ENCODE measurements at regions not wholly inside any gene's neighbourhood (a gene's known extent, or its start where the extent isn't known, plus 50 kb on each side); places are given as distances from the start of the nearest gene placed in this dataset.

- DNase-seq (ENCODE audit: low read depth): no peak
- no peak for TF ChIP-seq CTCF (conservative IDR thresholded peaks at IDR 0.05; ENCODE audit: low read depth, low read length)
- no peak overlapping the region for H3K4me3 ChIP-seq (ENCODE audit: low read length)
Observed at GRCh38 chr20:24134284-24134683, 145.7 kb upstream of the GGTLC1 start.

GRCh38 chr20:24132246-24132645 is 143.7 kb upstream of the GGTLC1 start:
- no peak overlapping the region for H3K4me3 ChIP-seq (ENCODE audit: low read length)
- no peak for DNase-seq (ENCODE audit: low read depth)
- no peak for TF ChIP-seq CTCF (conservative IDR thresholded peaks at IDR 0.05; ENCODE audit: low read depth, low read length)

GRCh38 chr20:24131684-24132083 is 143.1 kb upstream of the GGTLC1 start:
- no peak for TF ChIP-seq CTCF (conservative IDR thresholded peaks at IDR 0.05; ENCODE audit: low read depth, low read length)
- H3K4me3 ChIP-seq (ENCODE audit: low read length): no peak overlapping the region
- no peak for DNase-seq (ENCODE audit: low read depth)

- no peak overlapping the region for H3K4me3 ChIP-seq (ENCODE audit: low read length)
- TF ChIP-seq CTCF (conservative IDR thresholded peaks at IDR 0.05; ENCODE audit: low read depth, low read length): no peak
- no peak for DNase-seq (ENCODE audit: low read depth)
Observed at GRCh38 chr20:24131281-24131680, 142.7 kb upstream of the GGTLC1 start.

GRCh38 chr20:24129641-24130040 is 141.1 kb upstream of the GGTLC1 start:
- TF ChIP-seq CTCF (conservative IDR thresholded peaks at IDR 0.05; ENCODE audit: low read depth, low read length): no peak
- no peak overlapping the region for H3K4me3 ChIP-seq (ENCODE audit: low read length)

GRCh38 chr20:24124951-24125650 is 136.5 kb upstream of the GGTLC1 start:
- H3K4me3 ChIP-seq (ENCODE audit: low read length): no peak overlapping the region
- DNase-seq (ENCODE audit: low read depth): no peak
- TF ChIP-seq CTCF (conservative IDR thresholded peaks at IDR 0.05; ENCODE audit: low read depth, low read length): no peak

More at GRCh38 chr20:24129641-24130040, 141.1 kb upstream of the GGTLC1 start:
- DNase-seq (ENCODE audit: low read depth): no peak

- no peak for DNase-seq (ENCODE audit: low read depth)
- TF ChIP-seq CTCF (conservative IDR thresholded peaks at IDR 0.05; ENCODE audit: low read depth, low read length): no peak
Observed at GRCh38 chr20:24124003-24124402, 135.4 kb upstream of the GGTLC1 start.

More at GRCh38 chr20:24124003-24124402, 135.4 kb upstream of the GGTLC1 start:
- H3K4me3 ChIP-seq (ENCODE audit: low read length): no peak overlapping the region

Measured in retinal pigment epithelial cell (primary cell).